K562 (cell line): ENCODE measurements at regions not wholly inside any gene's neighbourhood (a gene's known extent, or its start where the extent isn't known, plus 50 kb on each side); places are given as distances from the start of the nearest gene placed in this dataset.

Source experiments
- ATAC-seq: fragments of 200-7000 bp; cut with Tn5 transposase; 3 replicates; pipeline ENCODE4 v1.9.1; 2020; ENCODE audit warnings: moderate library complexity
- BruUV-seq: library from RNA; stranded (reverse); fragments of 400-500 nt; replicated peaks from 2 replicates; lab custom pipeline; 2021; lab: Mats Ljungman, UMichigan
- CTCF ChIA-PET: fragments of 300-600 bp; formaldehyde crosslinking; extraction: SDS; loops from one replicate; lab custom pipeline; 2021; ENCODE audit warnings: low intra/inter-chr PET ratio; lab: Yijun Ruan, JAX
- POLR2A ChIA-PET: fragments of 300-600, 350-650 bp; sonication (Branson Sonifier 250); formaldehyde crosslinking; extraction: SDS; loops from one replicate; lab custom pipeline; 2021; ENCODE audit warnings: antibody characterized with exemption, inconsistent platforms; lab: Yijun Ruan, JAX
- DNase-seq, 4 experiments: peaks; one replicate each; pipeline versions ENCODE4 v3.0.0 to v3.0.0-alpha.2; 2011 to 2018; ENCODE audit warnings: low spot score in 3 of 4, mixed read lengths in 3 of 4; ENCODE audit errors: extremely low read depth in 1 of 4
- FAIRE-seq: peaks from 2 replicates; lab custom pipeline; 2011; peaks lifted over from hg19 to GRCh38; lab: Jason Lieb, UNC
- H2AFZ ChIP-seq: 2 replicates; pipeline ENCODE4 v1.6.0; 2011; ENCODE audit warnings: low read depth, low read length, control low read depth, inconsistent platforms
- H3K27ac ChIP-seq: fragments of 200-600 bp; 3 replicates; pipeline ENCODE4 v1.8.0; 2011; ENCODE audit warnings: low read depth, mild to moderate bottlenecking, control low read depth, inconsistent platforms, low read length, moderate library complexity, mixed read lengths; ENCODE audit errors: extremely low read depth
- H3K27me3 ChIP-seq, 2 experiments: fragments of 300-600 bp in 1 of 2; 2 replicates in 1 of 2; 3 replicates in 1 of 2; pipeline versions ENCODE4 v1.6.0 to v1.8.0; 2011; ENCODE audit warnings: inconsistent platforms in 2 of 2, low read length in 2 of 2, mild to moderate bottlenecking in 1 of 2, mixed read lengths in 1 of 2, moderate library complexity in 1 of 2; ENCODE audit not compliant: control insufficient read depth in 2 of 2, insufficient read depth in 2 of 2
- H3K36me3 ChIP-seq: fragments of 300-600 bp; 3 replicates; pipeline ENCODE4 v1.8.0; 2011; ENCODE audit warnings: mild to moderate bottlenecking, low read length, inconsistent platforms; ENCODE audit not compliant: control insufficient read depth, insufficient read depth
- H3K4me1 ChIP-seq, 2 experiments: fragments of 200-600 bp in 1 of 2; replicated peaks in 1 of 2; 2 replicates in 1 of 2; 3 replicates in 1 of 2; pipeline versions ENCODE4 v1.5.1 to v1.8.0; 2011; ENCODE audit warnings: inconsistent platforms in 2 of 2, low read length in 2 of 2, mild to moderate bottlenecking in 1 of 2, mixed read lengths in 1 of 2, moderate library complexity in 1 of 2; ENCODE audit not compliant: control insufficient read depth in 2 of 2, insufficient read depth in 2 of 2
- H3K4me2 ChIP-seq: 2 replicates; pipeline ENCODE4 v1.6.1; 2011; ENCODE audit warnings: low read length, control low read depth, inconsistent platforms, mixed read lengths; ENCODE audit not compliant: insufficient read depth
- H3K4me3 ChIP-seq: fragments of 200-600 bp; sonication (generic), shearing (Covaris generic); 2 replicates; pipeline ENCODE4 v1.5.1; 2016; ENCODE audit warnings: control low read depth, inconsistent platforms
- H3K79me2 ChIP-seq: fragments of 200-600 bp; 3 replicates; pipeline ENCODE4 v1.8.0; 2011; ENCODE audit warnings: low read length, inconsistent platforms; ENCODE audit not compliant: control insufficient read depth, insufficient read depth
- H3K9ac ChIP-seq, 2 experiments: 2 replicates each; pipeline versions ENCODE4 v1.6.0 to v1.6.1; 2011; ENCODE audit warnings: low read depth in 2 of 2, low read length in 2 of 2, control low read depth in 1 of 2, inconsistent platforms in 1 of 2, mild to moderate bottlenecking in 1 of 2, mixed read lengths in 1 of 2; ENCODE audit not compliant: insufficient read depth in 1 of 2
- H3K9me1 ChIP-seq: one replicate; pipeline ENCODE4 v1.6.0; 2011; ENCODE audit warnings: inconsistent platforms, mild to moderate bottlenecking, low read length, moderate library complexity; ENCODE audit not compliant: control insufficient read depth, insufficient read depth
- H3K9me3 ChIP-seq: replicated peaks from 2 replicates; pipeline ENCODE4 v1.5.1; 2011; ENCODE audit warnings: low read depth, low read length, inconsistent platforms; ENCODE audit not compliant: control insufficient read depth, insufficient read depth
- H4K20me1 ChIP-seq: replicated peaks from 2 replicates; pipeline ENCODE4 v1.6.1; 2011; ENCODE audit warnings: low read length, inconsistent platforms, mixed read lengths; ENCODE audit not compliant: control insufficient read depth, insufficient read depth
- CGGBP1 ChIP-seq: fragments of 250-450 bp; sonication (Bioruptor Pico); IDR thresholded peaks from 2 replicates; pipeline ENCODE4 v1.9.0; 2021; ENCODE audit warnings: mild to moderate bottlenecking
- JUND ChIP-seq, 2 experiments: IDR thresholded peaks; 2 replicates in 1 of 2; 3 replicates in 1 of 2; pipeline ENCODE4 v1.6.1; 2011; ENCODE audit warnings: borderline replicate concordance in 2 of 2, low read depth in 2 of 2, low read length in 2 of 2, improper control_type of control experiment in 1 of 2, missing biosample characterization in 1 of 2, missing genetic modification characterization in 1 of 2, missing genetic modification reagents in 1 of 2
- LCOR ChIP-seq: sonication (generic); formaldehyde crosslinking; IDR thresholded peaks from 2 replicates; pipeline ENCODE4 v1.8.0; 2022; ENCODE audit warnings: mild to moderate bottlenecking, missing genetic modification reagents
- MAFG ChIP-seq: fragments of 450-650 bp; conservative IDR thresholded peaks from 2 replicates; pipeline ENCODE4 v1.6.1; 2016; ENCODE audit warnings: missing genetic modification characterization, missing compliant biosample characterization
- MTF1 ChIP-seq: fragments of 250-450 bp; sonication (Bioruptor Pico); IDR thresholded peaks from 2 replicates; pipeline ENCODE4 v1.9.0; 2021; ENCODE audit warnings: moderate library complexity, mild to moderate bottlenecking, inconsistent platforms, borderline replicate concordance
- NRF1 ChIP-seq, 2 experiments: fragments of 450-650 bp; IDR thresholded peaks in 1 of 2; conservative IDR thresholded peaks in 1 of 2; 2 replicates each; pipeline ENCODE4 v1.6.1; 2014; ENCODE audit warnings: mild to moderate bottlenecking in 2 of 2
- POLR2AphosphoS5 ChIP-seq: IDR thresholded peaks from 2 replicates; pipeline ENCODE4 v1.6.1; 2011; ENCODE audit warnings: mild to moderate bottlenecking, low read depth, low read length, moderate library complexity; ENCODE audit not compliant: control insufficient read depth, insufficient read depth
- POU5F1 ChIP-seq: fragments of 150-350 bp; IDR thresholded peaks from 2 replicates; pipeline ENCODE4 v1.6.1; 2014; ENCODE audit warnings: borderline replicate concordance, low read length, low read depth, mild to moderate bottlenecking; ENCODE audit not compliant: partially characterized antibody
- RBM15 ChIP-seq: fragments of 200-400 bp; formaldehyde crosslinking; IDR thresholded peaks from 2 replicates; pipeline ENCODE4 v1.6.1; 2018; ENCODE audit warnings: mild to moderate bottlenecking, low read length, moderate library complexity; ENCODE audit not compliant: insufficient read depth
- SPI1 ChIP-seq: IDR thresholded peaks from 2 replicates; pipeline ENCODE4 v1.6.1; 2011; ENCODE audit warnings: low read depth, low read length, control low read depth, borderline replicate concordance
- WGBS: fragments of 100-300 bp; shearing (Covaris generic); methylation state at CpG from one replicate; pipeline ENCODE4 v1.1.6; 2016; ENCODE audit warnings: low coverage, mixed read lengths; ENCODE audit not compliant: insufficient coverage; ENCODE audit errors: missing lambda C conversion rate; 5-methylcytosine and 5-hydroxymethylcytosine counted together
- in situ Hi-C: fragments of 300-500 bp; cut with MboI; formaldehyde crosslinking; loops from 4 replicates; pipeline ENCODE4 v1.15.0; 2018; ENCODE audit warnings: inconsistent platforms, mixed read lengths
- intact Hi-C: fragments of 100-400 bp; cut with micrococcal nuclease; formaldehyde crosslinking; loops from 2 replicates; pipeline ENCODE4 v1.14.2; 2022
- TF ChIP-seq, protein P1 (sequence below): fragments of 250-450 bp; sonication (Bioruptor Pico); IDR thresholded peaks from 2 replicates; pipeline ENCODE4 v1.4.0; 2020; ENCODE audit warnings: mild to moderate bottlenecking, moderate library complexity
- TF ChIP-seq, protein P2 (sequence below): fragments of 250-450 bp; sonication (Bioruptor Pico); IDR thresholded peaks from 2 replicates; pipeline ENCODE4 v1.5.0; 2020; ENCODE audit warnings: mild to moderate bottlenecking
- TF ChIP-seq, protein P3 (sequence below): sonication (generic); formaldehyde crosslinking; IDR thresholded peaks from 2 replicates; pipeline ENCODE4 v1.8.1; 2023; ENCODE audit warnings: mild to moderate bottlenecking, missing genetic modification reagents

- H3K36me3 ChIP-seq = no peaks in the 10 kb centered on the region
- DNase-seq (no peak), FAIRE-seq (no peak), ATAC-seq (peak; percentile 53)
- in situ Hi-C loops = no loop called here
- CTCF ChIA-PET = no interaction called here
- H4K20me1 ChIP-seq = no peaks in the 10 kb centered on the region
- no TSS peak for BruUV-seq
- no peaks in the 10 kb centered on the region for H3K27me3 ChIP-seq
- H3K9me1 ChIP-seq = no peaks in the 10 kb centered on the region
- H3K4me1 ChIP-seq = peaks cover 0 to 6% of the 10 kb centered on the region in 2 experiments; a peak in 2 of 5 replicates
- no peak overlapping the region for H3K4me3 ChIP-seq
- POLR2A ChIA-PET = interaction anchor here (0.6 kb wide), 1 partner anchor 297 kb away, joined by 4 read pairs; no protein-coding TSS in a partner anchor
- peak overlapping the region; percentile 41; the same call in 1 of the 2 replicates for H3K4me2 ChIP-seq
- no peaks in the 10 kb centered on the region for H3K9me3 ChIP-seq
- H3K27ac ChIP-seq = no peak overlapping the region
- H3K79me2 ChIP-seq = no peaks in the 10 kb centered on the region
- no peak overlapping the region for H3K9ac ChIP-seq
- H2AFZ ChIP-seq = peak overlapping the region; percentile 84
- intact Hi-C loops = no loop called here
- whole genome bisulfite sequencing = 7% methylated on average over 4 of the region's 6 CpGs
- TF ChIP-seq SPI1 (no peak), JUND (IDR thresholded peaks at IDR 0.05; ENCODE audit: borderline replicate concordance, low read depth, low read length) (no peak), JUND (tag; IDR thresholded peaks at IDR 0.05; ENCODE audit: borderline replicate concordance, low read depth, low read length) (no peak), POLR2AphosphoS5 (no peak), CGGBP1 (no peak), LCOR (CRISPR knock-in tag) (no peak), MAFG (tag) (peak; percentile 68), NRF1 (conservative IDR thresholded peaks at IDR 0.05 in 1 of 2, IDR thresholded peaks at IDR 0.05 in 1 of 2) (no peak), POU5F1 (no peak), MTF1 (CRISPR knock-in tag) (no peak), RBM15 (no peak)
- TF ChIP-seq, protein P1, sequence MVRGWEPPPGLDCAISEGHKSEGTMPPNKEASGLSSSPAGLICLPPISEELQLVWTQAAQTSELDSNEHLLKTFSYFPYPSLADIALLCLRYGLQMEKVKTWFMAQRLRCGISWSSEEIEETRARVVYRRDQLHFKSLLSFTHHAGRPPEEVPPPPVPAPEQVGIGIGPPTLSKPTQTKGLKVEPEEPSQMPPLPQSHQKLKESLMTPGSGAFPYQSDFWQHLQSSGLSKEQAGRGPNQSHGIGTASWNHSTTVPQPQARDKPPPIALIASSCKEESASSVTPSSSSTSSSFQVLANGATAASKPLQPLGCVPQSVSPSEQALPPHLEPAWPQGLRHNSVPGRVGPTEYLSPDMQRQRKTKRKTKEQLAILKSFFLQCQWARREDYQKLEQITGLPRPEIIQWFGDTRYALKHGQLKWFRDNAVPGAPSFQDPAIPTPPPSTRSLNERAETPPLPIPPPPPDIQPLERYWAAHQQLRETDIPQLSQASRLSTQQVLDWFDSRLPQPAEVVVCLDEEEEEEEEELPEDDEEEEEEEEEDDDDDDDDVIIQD (CRISPR knock-in tag) = no peak
- TF ChIP-seq, protein P2, sequence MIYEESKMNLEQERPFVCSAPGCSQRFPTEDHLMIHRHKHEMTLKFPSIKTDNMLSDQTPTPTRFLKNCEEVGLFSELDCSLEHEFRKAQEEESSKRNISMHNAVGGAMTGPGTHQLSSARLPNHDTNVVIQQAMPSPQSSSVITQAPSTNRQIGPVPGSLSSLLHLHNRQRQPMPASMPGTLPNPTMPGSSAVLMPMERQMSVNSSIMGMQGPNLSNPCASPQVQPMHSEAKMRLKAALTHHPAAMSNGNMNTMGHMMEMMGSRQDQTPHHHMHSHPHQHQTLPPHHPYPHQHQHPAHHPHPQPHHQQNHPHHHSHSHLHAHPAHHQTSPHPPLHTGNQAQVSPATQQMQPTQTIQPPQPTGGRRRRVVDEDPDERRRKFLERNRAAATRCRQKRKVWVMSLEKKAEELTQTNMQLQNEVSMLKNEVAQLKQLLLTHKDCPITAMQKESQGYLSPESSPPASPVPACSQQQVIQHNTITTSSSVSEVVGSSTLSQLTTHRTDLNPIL (CRISPR knock-in tag) = no peak
- TF ChIP-seq, protein P3, sequence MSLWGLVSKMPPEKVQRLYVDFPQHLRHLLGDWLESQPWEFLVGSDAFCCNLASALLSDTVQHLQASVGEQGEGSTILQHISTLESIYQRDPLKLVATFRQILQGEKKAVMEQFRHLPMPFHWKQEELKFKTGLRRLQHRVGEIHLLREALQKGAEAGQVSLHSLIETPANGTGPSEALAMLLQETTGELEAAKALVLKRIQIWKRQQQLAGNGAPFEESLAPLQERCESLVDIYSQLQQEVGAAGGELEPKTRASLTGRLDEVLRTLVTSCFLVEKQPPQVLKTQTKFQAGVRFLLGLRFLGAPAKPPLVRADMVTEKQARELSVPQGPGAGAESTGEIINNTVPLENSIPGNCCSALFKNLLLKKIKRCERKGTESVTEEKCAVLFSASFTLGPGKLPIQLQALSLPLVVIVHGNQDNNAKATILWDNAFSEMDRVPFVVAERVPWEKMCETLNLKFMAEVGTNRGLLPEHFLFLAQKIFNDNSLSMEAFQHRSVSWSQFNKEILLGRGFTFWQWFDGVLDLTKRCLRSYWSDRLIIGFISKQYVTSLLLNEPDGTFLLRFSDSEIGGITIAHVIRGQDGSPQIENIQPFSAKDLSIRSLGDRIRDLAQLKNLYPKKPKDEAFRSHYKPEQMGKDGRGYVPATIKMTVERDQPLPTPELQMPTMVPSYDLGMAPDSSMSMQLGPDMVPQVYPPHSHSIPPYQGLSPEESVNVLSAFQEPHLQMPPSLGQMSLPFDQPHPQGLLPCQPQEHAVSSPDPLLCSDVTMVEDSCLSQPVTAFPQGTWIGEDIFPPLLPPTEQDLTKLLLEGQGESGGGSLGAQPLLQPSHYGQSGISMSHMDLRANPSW (CRISPR knock-in tag) = no peak
Observed at GRCh38 chr13:28603043-28603664, 55.8 kb upstream of the POMP start.
